Naive thymus-derived CD4-positive, alpha-beta T cell (primary cell): ENCODE measurements at regions not wholly inside any gene's neighbourhood (a gene's known extent, or its start where the extent isn't known, plus 50 kb on each side); places are given as distances from the start of the nearest gene placed in this dataset.

Experiments
- ATAC-seq: fragments of 150-1000 bp; cut with Tn5 transposase; 2 replicates; pipeline ENCODE4 v1.10.0; 2021; ENCODE audit warnings: mild to moderate bottlenecking, moderate library complexity
- CTCF ChIA-PET: fragments of 350-600 bp; sonication (Branson Sonifier 250); formaldehyde crosslinking; loops from one replicate; lab custom pipeline; 2021; ENCODE audit warnings: antibody characterized with exemption; lab: Charles Lee
- POLR2A ChIA-PET: fragments of 350-600 bp; sonication (Branson Sonifier 250); formaldehyde crosslinking; loops from one replicate; lab custom pipeline; 2021; ENCODE audit warnings: antibody characterized with exemption, inconsistent platforms; lab: Charles Lee
- DNase-seq, 9 donors: peaks; one replicate each; pipeline versions ENCODE4 v3.0.0 to v3.0.0-alpha.2; 2020 to 2022; ENCODE audit warnings: mixed read lengths in 1 of 9
- H3K27ac ChIP-seq: one replicate; pipeline ENCODE4 v1.7.0; 2013; ENCODE audit warnings: mild to moderate bottlenecking, low read depth, low read length, moderate library complexity
- H3K27me3 ChIP-seq, 2 donors: one replicate each; pipeline ENCODE4 v1.7.0; 2013; ENCODE audit warnings: low read length in 2 of 2, mild to moderate bottlenecking in 2 of 2, moderate library complexity in 2 of 2; ENCODE audit not compliant: control insufficient read depth in 2 of 2, insufficient read depth in 2 of 2
- H3K36me3 ChIP-seq, 3 experiments: 1 replicate in 2 of 3; 2 replicates in 1 of 3; pipeline ENCODE4 v1.7.0; 2013; ENCODE audit warnings: low read length in 3 of 3, mild to moderate bottlenecking in 3 of 3, moderate library complexity in 1 of 3; ENCODE audit not compliant: insufficient read depth in 3 of 3, control insufficient read depth in 2 of 3
- H3K4me1 ChIP-seq, 2 donors: one replicate each; pipeline ENCODE4 v1.7.0; 2013; ENCODE audit warnings: low read length in 2 of 2, mild to moderate bottlenecking in 2 of 2, moderate library complexity in 1 of 2; ENCODE audit not compliant: control insufficient read depth in 2 of 2, insufficient read depth in 2 of 2
- H3K4me3 ChIP-seq: 2 replicates; pipeline ENCODE4 v1.7.0; 2013; ENCODE audit warnings: mild to moderate bottlenecking, low read length
- H3K9me3 ChIP-seq, 3 experiments: 1 replicate in 2 of 3; 2 replicates in 1 of 3; pipeline ENCODE4 v1.7.0; 2013; ENCODE audit warnings: low read length in 3 of 3; ENCODE audit not compliant: control insufficient read depth in 2 of 3
- H3K27ac Mint-ChIP-seq, 9 donors: one replicate each; pipeline ENCODE4 v1.8.0; 2020 to 2022; ENCODE audit warnings: mixed read lengths in 9 of 9, mild to moderate bottlenecking in 8 of 9, moderate library complexity in 5 of 9, inconsistent platforms in 2 of 9
- H3K27me3 Mint-ChIP-seq, 5 donors: one replicate each; pipeline ENCODE4 v1.8.0; 2021 to 2022; ENCODE audit warnings: mixed read lengths in 5 of 5, mild to moderate bottlenecking in 1 of 5
- H3K36me3 Mint-ChIP-seq, 5 donors: one replicate each; pipeline ENCODE4 v1.8.0; 2020 to 2022; ENCODE audit warnings: mixed read lengths in 5 of 5, mild to moderate bottlenecking in 3 of 5, inconsistent platforms in 1 of 5
- H3K4me1 Mint-ChIP-seq, 7 donors: one replicate each; pipeline ENCODE4 v1.8.0; 2020 to 2022; ENCODE audit warnings: mixed read lengths in 7 of 7, mild to moderate bottlenecking in 3 of 7, inconsistent platforms in 1 of 7
- H3K4me3 Mint-ChIP-seq, 10 donors: one replicate each; pipeline ENCODE4 v1.8.0; 2020 to 2022; ENCODE audit warnings: mild to moderate bottlenecking in 10 of 10, mixed read lengths in 10 of 10, moderate library complexity in 6 of 10, inconsistent platforms in 2 of 10
- H3K9me3 Mint-ChIP-seq, 11 donors: one replicate each; pipeline ENCODE4 v1.8.0; 2020 to 2022; ENCODE audit warnings: mixed read lengths in 11 of 11, mild to moderate bottlenecking in 4 of 11, inconsistent platforms in 1 of 11, moderate library complexity in 1 of 11
- intact Hi-C, 2 donors: fragments of 100-400 bp; cut with micrococcal nuclease; formaldehyde crosslinking; loops; one replicate each; pipeline ENCODE4 v1.15.1; 2023

DNA sequence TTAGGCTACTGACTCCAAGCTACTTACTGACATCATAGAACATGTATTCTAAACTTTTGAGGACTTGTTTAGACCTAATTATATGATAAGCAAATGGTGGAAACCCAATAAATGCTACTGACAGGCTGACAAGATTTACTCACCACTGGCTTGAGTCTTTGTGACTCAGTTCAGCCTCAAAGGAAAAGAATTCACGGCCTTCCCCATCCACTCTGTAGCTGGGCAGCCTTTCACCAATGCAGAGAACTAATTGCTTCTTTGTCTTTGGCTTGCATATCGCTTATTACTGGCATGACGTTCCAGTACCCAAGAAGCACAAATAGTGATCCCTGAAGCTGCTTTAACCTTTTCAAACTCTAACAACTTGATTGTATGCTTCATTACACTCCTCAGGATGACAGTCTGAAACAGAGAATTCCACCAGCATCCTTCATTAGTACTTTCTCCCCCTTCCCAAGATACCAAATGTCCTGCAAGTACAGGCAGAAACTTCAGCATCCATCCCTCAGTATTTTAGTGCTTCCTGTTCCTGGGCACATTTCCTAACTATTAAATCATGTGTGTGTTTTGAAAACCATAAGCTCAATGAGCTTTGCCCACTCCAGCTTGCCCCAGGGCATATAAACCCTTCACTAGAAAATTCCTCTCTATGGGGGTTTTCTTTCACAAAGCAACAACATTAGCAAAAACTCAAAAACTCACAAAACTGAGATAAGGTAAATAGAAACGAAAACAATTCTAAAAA is 298.1 kb upstream of the SLC7A11 start:
- H3K27me3 Mint-ChIP-seq = peaks cover 0 to 4% (median 0%) of the 10 kb centered on the region in 5 donors
- intact Hi-C loops = no loop called here
- no peak overlapping the region for H3K27ac Mint-ChIP-seq
- ATAC-seq = no peak
- no peak overlapping the region for H3K4me3 ChIP-seq
- no peaks in the 10 kb centered on the region for H3K9me3 ChIP-seq
- peaks cover 0 to 22% (median 8%) of the 10 kb centered on the region in 11 donors for H3K9me3 Mint-ChIP-seq
- DNase-seq = no peak
- no peak overlapping the region for H3K27ac ChIP-seq
- no peaks in the 10 kb centered on the region for H3K4me1 Mint-ChIP-seq
- POLR2A ChIA-PET = no interaction called here
- no peak overlapping the region for H3K4me3 Mint-ChIP-seq
- CTCF ChIA-PET = no interaction called here
- no peaks in the 10 kb centered on the region for H3K36me3 ChIP-seq
- no peaks in the 10 kb centered on the region for H3K4me1 ChIP-seq
- no peaks in the 10 kb centered on the region for H3K27me3 ChIP-seq
- no peaks in the 10 kb centered on the region for H3K36me3 Mint-ChIP-seq

DNA sequence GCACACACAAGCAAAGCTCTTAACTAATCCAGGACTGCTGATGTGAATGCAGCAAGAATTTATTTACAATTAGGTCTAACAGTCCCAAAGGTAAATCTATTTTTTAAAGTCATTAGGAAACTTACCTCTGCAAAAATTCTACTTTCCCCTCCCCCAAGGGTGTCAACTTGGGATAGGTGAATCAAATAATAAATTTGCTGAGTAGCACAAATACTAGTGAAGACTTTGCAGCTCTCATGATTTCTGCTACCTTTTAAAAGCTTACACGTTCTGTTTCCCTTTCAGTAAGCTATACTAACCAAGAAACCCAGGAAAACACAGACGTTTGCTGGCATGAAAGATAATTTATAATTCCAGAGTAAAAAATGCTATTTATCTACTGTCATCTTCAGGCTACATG is 296.6 kb upstream of the SLC7A11 start:
- Histone ChIP-seq H3K4me1 (no peaks in the 10 kb centered on the region), H3K27ac (no peak overlapping the region), H3K4me3 (no peak overlapping the region), H3K36me3 (no peaks in the 10 kb centered on the region), H3K27me3 (no peaks in the 10 kb centered on the region), H3K9me3 (no peaks in the 10 kb centered on the region)
- H3K9me3 Mint-ChIP-seq = peaks cover 0 to 18% (median 5%) of the 10 kb centered on the region in 11 donors
- H3K4me1 Mint-ChIP-seq = no peaks in the 10 kb centered on the region
- DNase-seq (no peak), ATAC-seq (no peak)
- H3K27ac Mint-ChIP-seq = no peak overlapping the region
- intact Hi-C loops = no loop called here
- ChIA-PET POLR2A (no interaction called here), CTCF (no interaction called here)
- peaks cover 0 to 3% (median 0%) of the 10 kb centered on the region in 5 donors for H3K27me3 Mint-ChIP-seq
- H3K36me3 Mint-ChIP-seq = no peaks in the 10 kb centered on the region
- no peak overlapping the region for H3K4me3 Mint-ChIP-seq

DNA sequence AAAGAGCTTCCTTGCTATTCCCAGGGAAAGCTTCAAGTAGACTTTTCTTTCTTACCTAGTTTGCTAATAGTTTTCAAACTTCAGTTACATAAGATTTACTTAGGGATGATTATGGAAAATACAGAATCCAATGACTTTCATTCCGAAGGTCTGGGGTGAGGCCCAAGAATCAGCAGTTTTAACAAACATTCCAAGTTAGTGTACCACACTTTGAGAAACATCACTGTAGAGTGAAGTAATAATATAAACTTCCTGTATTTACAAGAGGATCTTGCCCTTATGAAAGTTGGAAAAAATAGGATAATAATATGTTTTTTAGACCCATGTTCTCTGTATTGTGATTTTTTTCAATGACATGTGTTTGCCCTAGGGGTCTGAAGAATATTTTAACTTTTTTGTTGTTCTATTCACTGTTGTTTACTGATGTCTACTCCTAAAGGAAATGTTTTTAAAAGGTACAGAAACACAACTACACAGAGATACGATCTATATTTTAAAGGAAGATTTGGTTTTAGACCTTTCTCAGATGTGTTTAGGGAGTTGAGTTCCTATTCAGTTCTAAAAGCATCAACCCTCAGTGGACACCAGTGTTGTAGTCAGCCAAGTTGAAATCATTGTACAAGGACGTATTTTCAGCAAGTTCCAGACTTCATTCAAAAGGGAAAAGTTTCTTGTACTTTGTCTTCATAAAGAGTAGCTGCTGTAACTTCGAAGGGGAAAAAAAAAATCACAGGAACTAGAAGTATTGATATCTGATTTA is 295.8 kb upstream of the SLC7A11 start:
- Mint-ChIP-seq H3K27ac (no peak overlapping the region), H3K36me3 (no peaks in the 10 kb centered on the region), H3K4me3 (no peak overlapping the region), H3K27me3 (no peaks in the 10 kb centered on the region), H3K9me3 (peaks cover 0 to 18% (median 9%) of the 10 kb centered on the region in 11 donors), H3K4me1 (no peaks in the 10 kb centered on the region)
- no peak for DNase-seq
- Histone ChIP-seq H3K36me3 (no peaks in the 10 kb centered on the region), H3K9me3 (no peaks in the 10 kb centered on the region), H3K27me3 (no peaks in the 10 kb centered on the region), H3K4me1 (no peaks in the 10 kb centered on the region), H3K27ac (no peak overlapping the region), H3K4me3 (no peak overlapping the region)
- ATAC-seq = no peak
- ChIA-PET CTCF (no interaction called here), POLR2A (no interaction called here)
- intact Hi-C loops = no loop called here

DNA sequence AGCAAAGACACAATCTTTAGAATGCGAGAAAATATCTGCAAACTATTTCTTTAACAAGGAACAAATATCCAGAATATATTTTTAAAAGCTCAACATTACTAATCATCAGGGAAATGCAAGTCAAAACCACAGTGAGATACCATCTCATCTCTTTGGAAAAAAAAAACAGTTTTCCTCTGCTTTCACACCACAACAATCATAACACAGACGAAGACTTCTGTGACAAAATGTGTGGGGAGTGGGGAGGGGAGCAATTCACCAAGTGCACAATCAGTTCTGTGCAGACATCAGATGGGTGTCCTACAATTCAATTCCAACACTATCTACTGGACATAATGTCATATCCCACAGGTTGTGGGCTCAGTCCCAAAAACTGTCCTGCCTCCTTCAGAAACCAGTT is 293.2 kb upstream of the SLC7A11 start:
- intact Hi-C loops = no loop called here
- CTCF ChIA-PET = no interaction called here
- H3K27me3 ChIP-seq = no peaks in the 10 kb centered on the region

DNA sequence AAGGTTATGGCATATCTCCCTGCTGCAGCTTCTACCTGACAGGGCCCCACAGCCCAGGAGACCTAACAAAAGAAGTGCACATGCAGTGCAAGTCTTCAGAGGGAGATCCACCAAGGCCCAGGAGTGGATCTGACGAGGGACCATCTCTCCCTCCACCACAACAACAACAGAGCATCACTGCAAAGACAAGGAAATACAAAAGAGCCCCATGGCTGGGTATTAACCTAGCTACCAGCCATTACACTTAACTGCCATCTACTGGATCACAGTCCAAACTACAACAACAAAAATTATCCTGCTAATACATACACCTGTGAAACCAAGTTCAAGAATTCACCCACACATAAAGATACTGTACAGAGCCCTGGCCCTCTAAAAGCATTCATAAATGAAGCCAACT is 280.2 kb upstream of the SLC7A11 start:
- Histone ChIP-seq H3K27ac (no peak overlapping the region), H3K4me3 (no peak overlapping the region), H3K9me3 (no peaks in the 10 kb centered on the region), H3K36me3 (no peaks in the 10 kb centered on the region), H3K27me3 (no peaks in the 10 kb centered on the region), H3K4me1 (no peaks in the 10 kb centered on the region)
- Mint-ChIP-seq H3K36me3 (no peaks in the 10 kb centered on the region), H3K9me3 (peaks cover 0 to 16% (median 2%) of the 10 kb centered on the region in 11 donors), H3K4me3 (no peak overlapping the region), H3K27me3 (peaks cover 0 to 10% (median 0%) of the 10 kb centered on the region in 5 donors), H3K4me1 (no peaks in the 10 kb centered on the region), H3K27ac (no peak overlapping the region)
- DNase-seq (no peak), ATAC-seq (no peak)
- CTCF ChIA-PET = no interaction called here
- intact Hi-C loops = no loop called here
- POLR2A ChIA-PET = no interaction called here

More for the DNA sequence above, 293.2 kb upstream of the SLC7A11 start:
- Mint-ChIP-seq H3K36me3 (no peaks in the 10 kb centered on the region), H3K4me3 (no peak overlapping the region), H3K4me1 (no peaks in the 10 kb centered on the region), H3K27me3 (no peaks in the 10 kb centered on the region), H3K27ac (no peak overlapping the region), H3K9me3 (peaks cover 5 to 38% (median 14%) of the 10 kb centered on the region in 11 donors)
- Histone ChIP-seq H3K27ac (no peak overlapping the region), H3K36me3 (no peaks in the 10 kb centered on the region), H3K4me3 (no peak overlapping the region), H3K4me1 (no peaks in the 10 kb centered on the region), H3K9me3 (no peaks in the 10 kb centered on the region)
- POLR2A ChIA-PET = no interaction called here
- no peak for DNase-seq
- no peak for ATAC-seq

DNA sequence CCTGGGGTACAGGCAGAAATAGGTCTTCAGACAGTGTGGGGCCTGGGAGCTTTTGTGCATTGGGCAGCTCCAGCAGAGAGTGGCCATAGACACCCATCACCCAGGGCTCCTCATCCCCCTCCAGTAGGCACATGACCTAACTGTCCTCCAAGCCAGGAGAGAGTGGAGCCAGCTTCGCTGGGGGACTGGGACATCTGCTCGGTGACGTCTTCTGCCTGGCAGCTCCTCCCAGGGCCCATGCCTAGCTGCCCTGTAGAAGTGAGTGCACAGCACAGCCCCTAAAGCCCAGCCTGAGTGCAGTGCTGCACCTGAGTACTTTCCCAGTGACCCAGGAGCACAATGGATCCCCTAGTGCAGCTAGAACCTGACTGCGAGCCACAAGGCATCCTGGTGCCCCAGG is 279.7 kb upstream of the SLC7A11 start:
- ChIA-PET POLR2A (no interaction called here), CTCF (no interaction called here)
- Histone ChIP-seq H3K36me3 (no peaks in the 10 kb centered on the region), H3K27ac (no peak overlapping the region), H3K4me3 (no peak overlapping the region), H3K4me1 (no peaks in the 10 kb centered on the region), H3K27me3 (no peaks in the 10 kb centered on the region), H3K9me3 (no peaks in the 10 kb centered on the region)
- no peak overlapping the region for H3K4me3 Mint-ChIP-seq
- DNase-seq = no peak
- ATAC-seq = no peak
- no peaks in the 10 kb centered on the region for H3K4me1 Mint-ChIP-seq
- H3K9me3 Mint-ChIP-seq = peaks cover 0 to 16% (median 2%) of the 10 kb centered on the region in 11 donors
- intact Hi-C loops = no loop called here
- no peak overlapping the region for H3K27ac Mint-ChIP-seq
- peaks cover 0 to 10% (median 0%) of the 10 kb centered on the region in 5 donors for H3K27me3 Mint-ChIP-seq
- no peaks in the 10 kb centered on the region for H3K36me3 Mint-ChIP-seq
